Loucy (cell line): ENCODE measurements at regions not wholly inside any gene's neighbourhood (a gene's known extent, or its start where the extent isn't known, plus 50 kb on each side); places are given as distances from the start of the nearest gene placed in this dataset.
"Not testable (repeated sequence)": the region's sequence is repeated elsewhere in the genome, so short reads cannot be mapped to it uniquely, and the experiment has no call there.

Experiments
- CTCF ChIP-seq: fragments of 200-600 bp; sonication (generic); conservative IDR thresholded peaks from 2 replicates; pipeline ENCODE4 v1.5.1; 2014; ENCODE audit warnings: mild to moderate bottlenecking, antibody characterized with exemption, low read length
- EZH2phosphoT487 ChIP-seq: fragments of 200-600 bp; IDR thresholded peaks from 2 replicates; pipeline ENCODE4 v1.6.1; 2018; ENCODE audit warnings: antibody characterized with exemption, mild to moderate bottlenecking, moderate library complexity, borderline replicate concordance

GRCh38 chr15:20440390-20440789 lies 101.2 kb downstream of the GOLGA6L6 start:
- TF ChIP-seq EZH2phosphoT487, CTCF: not testable (repeated sequence)
